ENCODE measurements at regions not wholly inside any gene's neighbourhood (a gene's known extent, or its start where the extent isn't known, plus 50 kb on each side); places are given as distances from the start of the nearest gene placed in this dataset.
A peak's percentile ranks its signal among the peaks of the same experiment; 100 is the strongest.

DNA sequence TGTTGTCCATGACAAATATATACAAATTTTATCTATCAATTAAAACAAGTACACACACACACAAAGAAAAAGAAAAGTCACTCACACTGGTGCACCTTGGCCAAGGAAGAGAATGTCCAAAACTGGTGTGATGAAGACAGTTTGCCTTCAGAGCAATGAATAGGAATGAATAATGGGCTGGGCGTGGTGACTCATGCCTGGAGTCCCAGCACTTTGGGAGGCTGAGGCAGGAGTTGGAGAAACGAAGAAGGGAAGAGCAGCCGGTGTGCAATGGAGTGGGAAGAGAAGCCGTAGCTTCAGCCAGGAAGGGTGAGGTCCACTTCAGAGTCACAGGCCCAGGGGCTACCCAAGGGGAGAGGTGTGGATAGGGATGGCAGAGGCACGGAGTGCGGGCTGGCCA is 253.6 kb downstream of the CCSER2 start (continued):
- TF ChIP-seq ZNF462 (CRISPR knock-in tag; IDR thresholded peaks at IDR 0.05), result no peak
- no peak for TF ChIP-seq ZNF331 (CRISPR knock-in tag; IDR thresholded peaks at IDR 0.05; ENCODE audit: low read depth)
- no peak for TF ChIP-seq CREB1 (CRISPR knock-in tag; IDR thresholded peaks at IDR 0.05; ENCODE audit: low read depth)

- no peaks in the 10 kb centered on the region for H3K27me3 ChIP-seq (ENCODE audit: insufficient read depth)
- no peak overlapping the region for H3K27ac ChIP-seq (ENCODE audit: low read depth)
- TF ChIP-seq, protein P1, sequence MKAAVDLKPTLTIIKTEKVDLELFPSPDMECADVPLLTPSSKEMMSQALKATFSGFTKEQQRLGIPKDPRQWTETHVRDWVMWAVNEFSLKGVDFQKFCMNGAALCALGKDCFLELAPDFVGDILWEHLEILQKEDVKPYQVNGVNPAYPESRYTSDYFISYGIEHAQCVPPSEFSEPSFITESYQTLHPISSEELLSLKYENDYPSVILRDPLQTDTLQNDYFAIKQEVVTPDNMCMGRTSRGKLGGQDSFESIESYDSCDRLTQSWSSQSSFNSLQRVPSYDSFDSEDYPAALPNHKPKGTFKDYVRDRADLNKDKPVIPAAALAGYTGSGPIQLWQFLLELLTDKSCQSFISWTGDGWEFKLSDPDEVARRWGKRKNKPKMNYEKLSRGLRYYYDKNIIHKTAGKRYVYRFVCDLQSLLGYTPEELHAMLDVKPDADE (IDR thresholded peaks at IDR 0.05), result no peak
- no peak for TF ChIP-seq ZNF114 (CRISPR knock-in tag; IDR thresholded peaks at IDR 0.05)
- no peak for TF ChIP-seq ZNF462 (CRISPR knock-in tag; IDR thresholded peaks at IDR 0.05)
- H3K36me3 Mint-ChIP-seq (ENCODE audit: low read depth), result no peaks in the 10 kb centered on the region; the same call in 2 of the 3 replicates
- no peaks in the 10 kb centered on the region for H3K9me3 Mint-ChIP-seq
- no peak for ATAC-seq
- H3K4me2 ChIP-seq, result no peak overlapping the region
- no peaks in the 10 kb centered on the region for H3K9me2 ChIP-seq (ENCODE audit: insufficient read depth)
- no peaks in the 10 kb centered on the region for H3K79me2 ChIP-seq (replicated peaks; ENCODE audit: insufficient read depth)
- no peak overlapping the region for H3K4me3 ChIP-seq
- no peak for DNase-seq (ENCODE audit: low spot score)
- no peak overlapping the region for H3K27ac Mint-ChIP-seq
- no peaks in the 10 kb centered on the region for H3K36me3 ChIP-seq (ENCODE audit: insufficient read depth)
- peaks cover 7% of the 10 kb centered on the region for H3K27me3 Mint-ChIP-seq (ENCODE audit: insufficient read depth, low read depth, poor library complexity)
- H3F3A ChIP-seq (replicated peaks; ENCODE audit: low read depth), result no peaks in the 10 kb centered on the region
- H3K4me1 Mint-ChIP-seq, result peaks cover 25% of the 10 kb centered on the region
- H3K4me3 Mint-ChIP-seq, result no peak overlapping the region
- H3K4me1 ChIP-seq (ENCODE audit: insufficient read depth), result peaks cover 19% of the 10 kb centered on the region
- peak overlapping the region; percentile 49 for H2AFZ ChIP-seq
- no peaks in the 10 kb centered on the region for H4K20me1 ChIP-seq (replicated peaks; ENCODE audit: insufficient read depth)
Measured at GRCh38 chr10:84583501-84583900, 255.1 kb downstream of the CCSER2 start.

All from GM23338 (cell line).